ENCODE measurements at regions not wholly inside any gene's neighbourhood (a gene's known extent, or its start where the extent isn't known, plus 50 kb on each side); places are given as distances from the start of the nearest gene placed in this dataset.

GRCh38 chr6:114524081-114524480, 181.3 kb upstream of the HS3ST5 start:
- no peak overlapping the region for H3K4me3 Mint-ChIP-seq
- no peaks in the 10 kb centered on the region for H3K4me1 Mint-ChIP-seq
- DNase-seq = no peak
- no peak for ATAC-seq
- no peaks in the 10 kb centered on the region for H3K36me3 Mint-ChIP-seq
- no peak overlapping the region for H3K27ac Mint-ChIP-seq
- CTCF ChIA-PET = no interaction called here
- no peaks in the 10 kb centered on the region for H3K9me3 Mint-ChIP-seq (ENCODE audit: low read depth)
- no peaks in the 10 kb centered on the region for H3K27me3 Mint-ChIP-seq

GRCh38 chr6:114523508-114523907, 180.7 kb upstream of the HS3ST5 start:
- no peak overlapping the region for H3K27ac Mint-ChIP-seq
- H3K27me3 Mint-ChIP-seq = no peaks in the 10 kb centered on the region
- DNase-seq (no peak), ATAC-seq (no peak)
- H3K4me1 Mint-ChIP-seq = no peaks in the 10 kb centered on the region
- H3K4me3 Mint-ChIP-seq = no peak overlapping the region
- CTCF ChIA-PET = no interaction called here
- no peaks in the 10 kb centered on the region for H3K9me3 Mint-ChIP-seq (ENCODE audit: low read depth)
- no peaks in the 10 kb centered on the region for H3K36me3 Mint-ChIP-seq

GRCh38 chr6:114521926-114522325, 179.1 kb upstream of the HS3ST5 start:
- no peak overlapping the region for H3K27ac Mint-ChIP-seq
- DNase-seq (no peak), ATAC-seq (no peak)
- CTCF ChIA-PET = no interaction called here
- H3K27me3 Mint-ChIP-seq = no peaks in the 10 kb centered on the region
- no peaks in the 10 kb centered on the region for H3K4me1 Mint-ChIP-seq
- H3K36me3 Mint-ChIP-seq = no peaks in the 10 kb centered on the region
- no peak overlapping the region for H3K4me3 Mint-ChIP-seq
- no peaks in the 10 kb centered on the region for H3K9me3 Mint-ChIP-seq (ENCODE audit: low read depth)

- Mint-ChIP-seq H3K9me3 (ENCODE audit: low read depth) (no peaks in the 10 kb centered on the region), H3K27ac (no peak overlapping the region), H3K27me3 (no peaks in the 10 kb centered on the region), H3K4me1 (no peaks in the 10 kb centered on the region), H3K4me3 (no peak overlapping the region), H3K36me3 (no peaks in the 10 kb centered on the region)
- ATAC-seq (no peak), DNase-seq (no peak)
- CTCF ChIA-PET = no interaction called here
Observed at GRCh38 chr6:114520976-114521375, 178.2 kb upstream of the HS3ST5 start.

GRCh38 chr6:114514170-114514569, 171.3 kb upstream of the HS3ST5 start:
- ATAC-seq (no peak), DNase-seq (no peak)
- H3K36me3 Mint-ChIP-seq = no peaks in the 10 kb centered on the region
- H3K9me3 Mint-ChIP-seq (ENCODE audit: low read depth) = no peaks in the 10 kb centered on the region
- H3K4me1 Mint-ChIP-seq = no peaks in the 10 kb centered on the region
- no peak overlapping the region for H3K27ac Mint-ChIP-seq
- H3K4me3 Mint-ChIP-seq = no peak overlapping the region
- H3K27me3 Mint-ChIP-seq = no peaks in the 10 kb centered on the region
- CTCF ChIA-PET = no interaction called here

GRCh38 chr6:114471450-114471849, 128.6 kb upstream of the HS3ST5 start:
- H3K36me3 Mint-ChIP-seq = no peaks in the 10 kb centered on the region
- ATAC-seq (no peak), DNase-seq (no peak)
- no peaks in the 10 kb centered on the region for H3K27me3 Mint-ChIP-seq
- H3K9me3 Mint-ChIP-seq (ENCODE audit: low read depth) = peaks cover 4% of the 10 kb centered on the region
- CTCF ChIA-PET = no interaction called here
- H3K4me1 Mint-ChIP-seq = no peaks in the 10 kb centered on the region
- H3K4me3 Mint-ChIP-seq = no peak overlapping the region
- H3K27ac Mint-ChIP-seq = no peak overlapping the region

GRCh38 chr6:114467931-114468330, 125.1 kb upstream of the HS3ST5 start:
- Mint-ChIP-seq H3K27me3 (no peaks in the 10 kb centered on the region), H3K9me3 (ENCODE audit: low read depth) (peaks cover 7% of the 10 kb centered on the region), H3K4me1 (no peaks in the 10 kb centered on the region), H3K36me3 (no peaks in the 10 kb centered on the region), H3K4me3 (no peak overlapping the region), H3K27ac (no peak overlapping the region)
- no peak for ATAC-seq
- DNase-seq = no peak
- CTCF ChIA-PET = no interaction called here

GRCh38 chr6:114465511-114465910, 122.7 kb upstream of the HS3ST5 start:
- CTCF ChIA-PET = no interaction called here
- DNase-seq (no peak), ATAC-seq (no peak)
- H3K36me3 Mint-ChIP-seq = no peaks in the 10 kb centered on the region
- no peak overlapping the region for H3K4me3 Mint-ChIP-seq
- no peaks in the 10 kb centered on the region for H3K27me3 Mint-ChIP-seq
- no peak overlapping the region for H3K27ac Mint-ChIP-seq
- H3K4me1 Mint-ChIP-seq = no peaks in the 10 kb centered on the region
- H3K9me3 Mint-ChIP-seq (ENCODE audit: low read depth) = peaks cover 7% of the 10 kb centered on the region

- DNase-seq (no peak), ATAC-seq (no peak)
- no peaks in the 10 kb centered on the region for H3K27me3 Mint-ChIP-seq
- H3K27ac Mint-ChIP-seq = no peak overlapping the region
- no peak overlapping the region for H3K4me3 Mint-ChIP-seq
- CTCF ChIA-PET = no interaction called here
- no peaks in the 10 kb centered on the region for H3K4me1 Mint-ChIP-seq
- H3K9me3 Mint-ChIP-seq (ENCODE audit: low read depth) = peaks cover 2% of the 10 kb centered on the region
- no peaks in the 10 kb centered on the region for H3K36me3 Mint-ChIP-seq
Observed at GRCh38 chr6:114453737-114454276, 111.0 kb upstream of the HS3ST5 start.

GRCh38 chr6:114452785-114453401, 110.1 kb upstream of the HS3ST5 start:
- CTCF ChIA-PET = no interaction called here
- no peak for DNase-seq
- no peaks in the 10 kb centered on the region for H3K4me1 Mint-ChIP-seq

GRCh38 chr6:114450631-114451030, 107.8 kb upstream of the HS3ST5 start:
- H3K36me3 Mint-ChIP-seq = no peaks in the 10 kb centered on the region

More at GRCh38 chr6:114452785-114453401, 110.1 kb upstream of the HS3ST5 start:
- ATAC-seq = no peak
- Mint-ChIP-seq H3K27ac (no peak overlapping the region), H3K36me3 (no peaks in the 10 kb centered on the region), H3K27me3 (no peaks in the 10 kb centered on the region), H3K9me3 (ENCODE audit: low read depth) (peaks cover 2% of the 10 kb centered on the region), H3K4me3 (no peak overlapping the region)

GRCh38 chr6:114449659-114450058, 106.8 kb upstream of the HS3ST5 start:
- no peak for ATAC-seq
- no peaks in the 10 kb centered on the region for H3K9me3 Mint-ChIP-seq (ENCODE audit: low read depth)
- CTCF ChIA-PET = no interaction called here
- H3K4me1 Mint-ChIP-seq = no peaks in the 10 kb centered on the region
- H3K27me3 Mint-ChIP-seq = no peaks in the 10 kb centered on the region
- H3K27ac Mint-ChIP-seq = no peak overlapping the region
- no peak overlapping the region for H3K4me3 Mint-ChIP-seq
- no peaks in the 10 kb centered on the region for H3K36me3 Mint-ChIP-seq
- no peak for DNase-seq

More at GRCh38 chr6:114450631-114451030, 107.8 kb upstream of the HS3ST5 start:
- H3K4me1 Mint-ChIP-seq = no peaks in the 10 kb centered on the region
- ATAC-seq (no peak), DNase-seq (no peak)
- no peaks in the 10 kb centered on the region for H3K9me3 Mint-ChIP-seq (ENCODE audit: low read depth)
- H3K27ac Mint-ChIP-seq = no peak overlapping the region
- CTCF ChIA-PET = no interaction called here
- H3K4me3 Mint-ChIP-seq = no peak overlapping the region
- H3K27me3 Mint-ChIP-seq = no peaks in the 10 kb centered on the region

- Mint-ChIP-seq H3K4me1 (no peaks in the 10 kb centered on the region), H3K9me3 (ENCODE audit: low read depth) (no peaks in the 10 kb centered on the region), H3K27ac (no peak overlapping the region), H3K36me3 (no peaks in the 10 kb centered on the region), H3K4me3 (no peak overlapping the region), H3K27me3 (no peaks in the 10 kb centered on the region)
- DNase-seq = no peak
- CTCF ChIA-PET = no interaction called here
- ATAC-seq = no peak
Observed at GRCh38 chr6:114446342-114446741, 103.5 kb upstream of the HS3ST5 start.

GRCh38 chr6:114445846-114446245, 103.0 kb upstream of the HS3ST5 start:
- H3K4me3 Mint-ChIP-seq = no peak overlapping the region
- no peaks in the 10 kb centered on the region for H3K4me1 Mint-ChIP-seq
- CTCF ChIA-PET = no interaction called here
- ATAC-seq (no peak), DNase-seq (no peak)
- no peaks in the 10 kb centered on the region for H3K36me3 Mint-ChIP-seq
- no peaks in the 10 kb centered on the region for H3K27me3 Mint-ChIP-seq
- no peak overlapping the region for H3K27ac Mint-ChIP-seq
- H3K9me3 Mint-ChIP-seq (ENCODE audit: low read depth) = no peaks in the 10 kb centered on the region

GRCh38 chr6:114439411-114439810, 96.6 kb upstream of the HS3ST5 start:
- H3K27ac Mint-ChIP-seq = no peak overlapping the region
- peaks cover 4% of the 10 kb centered on the region for H3K9me3 Mint-ChIP-seq (ENCODE audit: low read depth)
- no peaks in the 10 kb centered on the region for H3K27me3 Mint-ChIP-seq
- no peaks in the 10 kb centered on the region for H3K4me1 Mint-ChIP-seq
- no peak overlapping the region for H3K4me3 Mint-ChIP-seq
- ATAC-seq (no peak), DNase-seq (no peak)
- CTCF ChIA-PET = no interaction called here
- no peaks in the 10 kb centered on the region for H3K36me3 Mint-ChIP-seq

Data from activated CD8-positive, alpha-beta memory T cell treated with anti-CD3 and anti-CD28 coated beads, Interleukin-2, amount 10 ng/mL, durations not matched to agents 7 days and 5 days (primary cell).